ENCODE measurements at regions not wholly inside any gene's neighbourhood (a gene's known extent, or its start where the extent isn't known, plus 50 kb on each side); places are given as distances from the start of the nearest gene placed in this dataset.

GRCh38 chr1:177334903-177335302 lies 164.1 kb downstream of the BRINP2 start:
- no peak for DNase-seq (ENCODE audit: low read depth)

DNA sequence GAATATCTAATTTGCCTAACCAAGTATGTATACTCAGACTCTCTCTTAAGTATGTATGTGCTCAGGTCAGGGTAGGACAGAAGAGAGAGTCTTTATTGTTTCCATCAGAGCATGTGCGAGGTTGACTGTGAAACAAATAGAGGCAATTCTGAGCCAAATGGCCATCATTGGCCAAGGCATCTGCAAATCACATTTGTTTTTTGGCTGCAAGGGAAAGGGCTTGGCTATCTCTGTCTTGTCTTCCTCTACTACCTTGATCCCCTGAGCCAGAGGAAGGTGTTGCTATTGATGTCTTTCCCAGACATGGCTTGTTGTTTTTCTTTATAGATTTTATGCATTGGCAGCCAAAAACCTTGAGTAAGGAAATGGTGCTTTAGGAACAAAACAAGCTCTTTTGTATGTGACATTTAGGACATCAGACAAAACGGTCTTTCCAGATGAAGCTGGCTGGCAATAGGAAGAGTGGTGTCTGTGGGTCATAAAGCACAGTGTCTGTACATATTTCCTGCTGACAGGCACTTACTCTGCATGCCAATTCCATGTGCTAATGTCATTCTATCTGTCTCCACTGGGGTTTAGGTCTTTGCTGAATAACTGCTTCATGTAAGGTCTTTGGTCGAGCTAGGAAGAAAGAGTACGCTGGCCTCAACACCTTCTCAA lies 163.3 kb downstream of the BRINP2 start:
- DNase-seq (ENCODE audit: low read depth), result no peak
